OCI-LY3 (cell line): ENCODE measurements at regions not wholly inside any gene's neighbourhood (a gene's known extent, or its start where the extent isn't known, plus 50 kb on each side); places are given as distances from the start of the nearest gene placed in this dataset.
A peak's percentile ranks its signal among the peaks of the same experiment; 100 is the strongest.
"Not testable (repeated sequence)": the region's sequence is repeated elsewhere in the genome, so short reads cannot be mapped to it uniquely, and the experiment has no call there.

Experiments used
- H2AFZ ChIP-seq: fragments of 200-600, 300-600 bp; shearing (Covaris generic); 2 replicates; pipeline ENCODE4 v1.6.0; 2014; ENCODE audit warnings: antibody characterized with exemption, low read depth, low read length
- H3K27ac ChIP-seq: fragments of 200-600, 300-600 bp; sonication (generic); 2 replicates; pipeline ENCODE4 v1.5.1; 2014; ENCODE audit warnings: mild to moderate bottlenecking, low read length, moderate library complexity, mixed read lengths
- H3K27me3 ChIP-seq: fragments of 200-600, 300-600 bp; sonication (generic); 2 replicates; pipeline ENCODE4 v1.6.1; 2014; ENCODE audit warnings: low read depth, low read length, mixed read lengths
- H3K36me3 ChIP-seq: fragments of 200-600, 300-600 bp; sonication (generic); replicated peaks from 2 replicates; pipeline ENCODE3; 2014; ENCODE audit warnings: low read depth, low read length, mixed read lengths
- H3K4me1 ChIP-seq: fragments of 300-600, 200-600 bp; sonication (generic); 2 replicates; pipeline ENCODE4 v1.6.1; 2014; ENCODE audit warnings: low read length, mixed read lengths
- H3K4me2 ChIP-seq: fragments of 200-600, 300-600 bp; sonication (generic); 2 replicates; pipeline ENCODE4 v1.6.1; 2014; ENCODE audit warnings: low read length, mixed read lengths
- H3K4me3 ChIP-seq: fragments of 300-600, 200-600 bp; sonication (generic); 2 replicates; pipeline ENCODE4 v1.5.1; 2014; ENCODE audit warnings: antibody characterized with exemption, mild to moderate bottlenecking, low read length, moderate library complexity
- H3K79me2 ChIP-seq: fragments of 300-600, 200-600 bp; shearing (Covaris generic); 2 replicates; pipeline ENCODE4 v1.6.1; 2014; ENCODE audit warnings: mild to moderate bottlenecking, low read length, mixed read lengths
- H3K9ac ChIP-seq: fragments of 300-600, 200-600 bp; shearing (Covaris generic); 2 replicates; pipeline ENCODE4 v1.6.0; 2014; ENCODE audit warnings: mild to moderate bottlenecking, low read length, moderate library complexity
- H3K9me3 ChIP-seq: fragments of 200-600, 300-600 bp; shearing (Covaris generic); 2 replicates; pipeline ENCODE4 v1.6.1; 2014; ENCODE audit warnings: low read length, mixed read lengths; ENCODE audit not compliant: insufficient read depth
- H4K20me1 ChIP-seq: fragments of 200-600, 300-600 bp; sonication (generic); 2 replicates; pipeline ENCODE4 v1.6.1; 2016; ENCODE audit warnings: low read length, mixed read lengths; ENCODE audit not compliant: insufficient read depth
- EZH2phosphoT487 ChIP-seq: fragments of 200-600 bp; shearing (Covaris generic); IDR thresholded peaks from 2 replicates; pipeline ENCODE4 v1.6.1; 2018; ENCODE audit warnings: antibody characterized with exemption, mixed run types, low read depth
- TF ChIP-seq, protein P1 (sequence below): fragments of 200-600, 300-600 bp; sonication (generic); IDR thresholded peaks from 2 replicates; pipeline ENCODE4 v1.5.1; 2014; ENCODE audit warnings: antibody characterized with exemption, low read length, low read depth

DNA sequence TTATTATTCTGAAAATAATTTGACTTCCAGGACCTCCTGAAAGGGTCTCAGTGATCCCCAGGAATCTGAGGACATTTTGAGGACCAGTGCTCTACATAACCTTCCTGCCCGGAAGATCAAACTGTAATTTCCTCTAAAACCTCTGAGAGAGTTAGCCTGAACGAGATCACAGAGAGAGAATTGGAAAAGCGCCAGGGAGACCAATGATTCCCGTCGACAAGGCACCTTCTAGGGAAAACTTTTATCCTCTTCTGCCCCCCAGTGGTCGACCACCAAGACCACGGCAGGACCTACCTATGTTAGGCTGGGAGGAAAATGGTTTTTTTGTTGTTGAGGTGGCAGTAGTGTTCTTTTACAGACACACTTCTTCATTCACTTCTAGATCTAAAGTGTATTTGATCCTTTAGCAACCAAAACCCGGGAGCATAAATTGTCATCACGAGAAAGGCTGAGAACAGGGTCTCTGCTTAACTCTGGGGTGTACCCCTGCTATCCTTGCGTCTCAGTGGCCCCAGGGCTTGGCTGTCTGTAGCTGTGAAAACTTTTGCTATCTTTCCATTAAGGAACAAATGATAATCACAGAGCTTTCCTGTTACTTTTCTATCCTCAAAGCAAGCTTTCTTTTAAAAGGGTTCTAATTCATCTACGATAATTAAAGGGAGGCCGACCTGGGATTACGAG is 62.9 kb upstream of the NID2 start:
- Histone ChIP-seq H3K79me2 (no peaks in the 10 kb centered on the region), H3K4me1 (peaks cover 12% of the 10 kb centered on the region), H3K27ac (no peak overlapping the region), H3K4me3 (peak overlapping the region; percentile 47), H3K9ac (peak overlapping the region; percentile 35), H3K27me3 (no peaks in the 10 kb centered on the region), H3K4me2 (peak overlapping the region; percentile 70), H3K36me3 (no peaks in the 10 kb centered on the region), H2AFZ (peak overlapping the region; percentile 69), H4K20me1 (no peaks in the 10 kb centered on the region), H3K9me3 (no peaks in the 10 kb centered on the region)
- no peak for TF ChIP-seq EZH2phosphoT487
- TF ChIP-seq, protein P1, sequence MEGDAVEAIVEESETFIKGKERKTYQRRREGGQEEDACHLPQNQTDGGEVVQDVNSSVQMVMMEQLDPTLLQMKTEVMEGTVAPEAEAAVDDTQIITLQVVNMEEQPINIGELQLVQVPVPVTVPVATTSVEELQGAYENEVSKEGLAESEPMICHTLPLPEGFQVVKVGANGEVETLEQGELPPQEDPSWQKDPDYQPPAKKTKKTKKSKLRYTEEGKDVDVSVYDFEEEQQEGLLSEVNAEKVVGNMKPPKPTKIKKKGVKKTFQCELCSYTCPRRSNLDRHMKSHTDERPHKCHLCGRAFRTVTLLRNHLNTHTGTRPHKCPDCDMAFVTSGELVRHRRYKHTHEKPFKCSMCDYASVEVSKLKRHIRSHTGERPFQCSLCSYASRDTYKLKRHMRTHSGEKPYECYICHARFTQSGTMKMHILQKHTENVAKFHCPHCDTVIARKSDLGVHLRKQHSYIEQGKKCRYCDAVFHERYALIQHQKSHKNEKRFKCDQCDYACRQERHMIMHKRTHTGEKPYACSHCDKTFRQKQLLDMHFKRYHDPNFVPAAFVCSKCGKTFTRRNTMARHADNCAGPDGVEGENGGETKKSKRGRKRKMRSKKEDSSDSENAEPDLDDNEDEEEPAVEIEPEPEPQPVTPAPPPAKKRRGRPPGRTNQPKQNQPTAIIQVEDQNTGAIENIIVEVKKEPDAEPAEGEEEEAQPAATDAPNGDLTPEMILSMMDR, result peak; percentile 89

DNA sequence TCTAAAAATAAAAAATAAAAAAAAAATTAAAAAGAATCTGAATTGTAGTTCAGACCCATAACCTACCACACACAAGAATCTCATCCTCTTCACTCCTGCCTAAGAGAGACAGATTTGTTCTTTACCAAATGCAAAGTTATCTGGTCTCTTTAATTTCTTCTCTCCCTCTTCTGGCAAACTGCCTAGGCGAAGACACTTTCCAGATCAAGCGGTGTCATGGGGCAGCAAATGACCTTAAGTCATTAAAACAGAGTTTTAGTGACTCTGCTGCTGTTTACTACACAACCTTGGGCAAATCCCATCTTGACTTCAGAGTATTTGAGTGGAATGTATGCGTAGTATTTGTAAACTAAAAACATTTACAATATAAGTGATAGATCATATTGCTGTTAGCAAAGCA is 60.9 kb upstream of the NID2 start:
- Histone ChIP-seq H3K4me3 (no peak overlapping the region), H3K4me1 (peaks cover 12% of the 10 kb centered on the region), H3K27ac (no peak overlapping the region), H3K9me3 (no peaks in the 10 kb centered on the region), H3K36me3 (no peaks in the 10 kb centered on the region), H3K79me2 (no peaks in the 10 kb centered on the region), H3K27me3 (peaks cover 5% of the 10 kb centered on the region), H2AFZ (no peak overlapping the region), H3K9ac (no peak overlapping the region), H4K20me1 (no peaks in the 10 kb centered on the region), H3K4me2 (no peak overlapping the region)
- TF ChIP-seq, protein P1, result no peak
- TF ChIP-seq EZH2phosphoT487, result no peak

DNA sequence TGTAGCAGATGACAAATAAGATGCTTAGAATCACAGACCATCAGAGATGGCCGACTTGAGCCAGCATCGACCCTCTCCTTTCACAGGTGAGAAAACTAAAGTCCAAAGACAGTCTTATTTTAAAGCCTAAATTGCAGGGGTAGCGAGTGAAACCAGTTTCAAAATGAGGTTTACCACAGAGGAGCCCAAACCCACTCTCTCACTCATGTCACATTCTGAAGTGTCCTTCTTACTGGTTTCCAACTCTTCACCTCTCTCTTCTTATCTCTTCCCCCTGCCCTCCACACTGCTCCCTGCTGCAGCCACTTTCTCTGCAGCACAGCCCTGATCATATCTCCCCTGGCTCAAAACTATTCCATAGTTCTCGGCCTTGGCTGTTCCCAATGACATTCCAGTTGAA is 57.0 kb upstream of the NID2 start:
- Histone ChIP-seq H3K36me3 (no peaks in the 10 kb centered on the region), H3K4me2 (no peak overlapping the region), H4K20me1 (no peaks in the 10 kb centered on the region), H3K27ac (no peak overlapping the region), H3K9ac (no peak overlapping the region), H3K27me3 (peaks cover 11% of the 10 kb centered on the region), H3K4me1 (peaks cover 6% of the 10 kb centered on the region; the same call in 1 of the 2 replicates), H3K9me3 (no peaks in the 10 kb centered on the region), H3K4me3 (no peak overlapping the region), H2AFZ (no peak overlapping the region), H3K79me2 (no peaks in the 10 kb centered on the region)
- TF ChIP-seq EZH2phosphoT487, result no peak
- TF ChIP-seq, protein P1, result no peak

DNA sequence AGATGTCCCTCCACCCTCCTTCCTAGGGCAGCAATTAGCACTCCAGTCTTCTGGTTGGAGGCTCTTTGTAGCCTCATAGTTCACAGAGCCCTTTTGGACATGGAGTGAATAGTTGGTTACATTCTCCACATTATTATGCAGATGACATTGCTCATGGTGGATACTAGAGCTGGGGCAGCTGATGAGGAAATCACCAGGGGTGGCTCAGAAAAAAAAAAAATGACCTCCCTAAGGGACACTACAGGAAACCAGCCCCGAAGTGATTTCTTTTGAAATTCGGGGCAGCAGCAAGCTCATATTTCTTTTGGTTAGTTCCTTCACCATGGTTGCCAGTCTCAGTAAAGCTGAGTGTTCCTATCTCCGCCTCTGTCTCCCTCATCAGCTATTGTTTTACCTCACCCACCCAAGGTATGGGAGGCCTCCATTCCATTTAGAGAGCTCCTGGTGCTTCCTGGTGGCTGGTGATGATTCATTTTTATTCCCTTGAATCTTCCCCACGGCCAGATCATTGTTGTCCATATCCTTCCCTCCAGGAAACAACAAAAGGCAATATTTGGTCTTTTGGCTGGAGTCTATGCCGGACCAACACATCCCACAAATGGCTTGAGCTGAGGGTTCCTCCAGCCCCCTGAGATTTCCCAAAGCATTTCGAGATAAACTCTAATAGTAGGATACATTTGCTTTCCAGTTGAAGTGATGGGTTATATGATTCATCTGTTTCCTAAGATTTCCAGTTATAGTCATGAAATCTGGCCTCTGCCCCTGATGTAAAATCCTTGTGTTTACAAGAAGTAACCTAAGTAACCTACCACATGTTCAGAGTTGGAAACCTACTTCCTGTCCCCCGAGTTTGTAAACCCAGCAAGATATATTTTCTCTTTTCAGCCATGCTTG is 56.2 kb upstream of the NID2 start:
- Histone ChIP-seq H3K9ac (no peak overlapping the region), H3K27me3 (peaks cover 17% of the 10 kb centered on the region), H3K9me3 (no peaks in the 10 kb centered on the region), H3K36me3 (no peaks in the 10 kb centered on the region), H3K79me2 (no peaks in the 10 kb centered on the region), H3K4me2 (no peak overlapping the region), H3K27ac (no peak overlapping the region), H3K4me1 (peaks cover 6% of the 10 kb centered on the region; the same call in 1 of the 2 replicates), H2AFZ (no peak overlapping the region), H4K20me1 (no peaks in the 10 kb centered on the region), H3K4me3 (no peak overlapping the region)
- TF ChIP-seq, protein P1, result no peak

DNA sequence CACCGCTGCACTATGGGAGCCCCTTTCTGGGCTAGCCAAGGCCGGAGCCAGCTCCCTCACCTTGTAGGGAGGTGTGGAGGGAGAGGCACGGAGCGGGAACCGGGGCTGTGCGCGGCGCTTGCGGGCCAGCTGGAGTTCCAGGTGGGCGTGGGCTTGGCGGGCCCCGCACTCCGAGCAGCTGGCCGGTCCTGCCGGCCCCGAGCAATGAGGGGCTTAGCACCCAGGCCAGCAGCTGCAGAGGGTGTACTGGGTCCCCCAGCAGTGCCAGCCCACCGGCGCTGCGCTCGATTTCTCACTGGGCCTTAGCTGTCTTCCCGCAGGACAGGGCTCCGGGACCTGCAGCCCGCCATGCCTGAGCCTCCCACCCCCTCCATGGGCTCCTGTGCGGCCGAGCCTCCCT is 53.3 kb upstream of the NID2 start:
- H3K9me3 ChIP-seq, H3K36me3 ChIP-seq, H3K79me2 ChIP-seq, H3K4me3 ChIP-seq, H2AFZ ChIP-seq, H3K4me2 ChIP-seq, H3K9ac ChIP-seq, H3K4me1 ChIP-seq, H4K20me1 ChIP-seq, H3K27ac ChIP-seq: not testable (repeated sequence)
- peaks cover 17% of the 10 kb centered on the region for H3K27me3 ChIP-seq
